Keratinocyte (primary cell): ENCODE measurements at regions not wholly inside any gene's neighbourhood (a gene's known extent, or its start where the extent isn't known, plus 50 kb on each side); places are given as distances from the start of the nearest gene placed in this dataset.

ENCODE experiments used
- CTCF ChIP-seq, 3 experiments: IDR thresholded peaks in 1 of 3; conservative IDR thresholded peaks in 1 of 3; optimal IDR thresholded peaks in 1 of 3; 2 replicates in 2 of 3; 3 replicates in 1 of 3; pipeline versions ENCODE3 to v1.5.1; 2011; ENCODE audit warnings: low read length in 3 of 3, mild to moderate bottlenecking in 3 of 3, moderate library complexity in 2 of 3, control low read depth in 1 of 3, inconsistent platforms in 1 of 3; ENCODE audit not compliant: insufficient read depth in 2 of 3; ENCODE audit errors: extremely low read depth in 1 of 3
- EZH2 ChIP-seq: IDR thresholded peaks from one replicate; pipeline ENCODE4 v1.6.1; 2012; ENCODE audit warnings: inconsistent platforms, mild to moderate bottlenecking, low read length, moderate library complexity

- no peak for TF ChIP-seq CTCF (optimal IDR thresholded peaks at IDR 0.05 in 1 of 3, IDR thresholded peaks at IDR 0.05 in 1 of 3, conservative IDR thresholded peaks at IDR 0.05 in 1 of 3; ENCODE audit: extremely low read depth in 1 of 3, insufficient read depth in 2 of 3, low read length in 3 of 3)
- TF ChIP-seq EZH2 = no peak
These were observed 69.7 kb downstream of the CMAS start for GRCh38 chr12:22115711-22116110.
